Erythroblast (primary cell): ENCODE measurements at regions not wholly inside any gene's neighbourhood (a gene's known extent, or its start where the extent isn't known, plus 50 kb on each side); places are given as distances from the start of the nearest gene placed in this dataset.

Source experiments
- GATA1 ChIP-seq: IDR thresholded peaks from 2 replicates; pipeline ENCODE4 v1.6.1; 2011; ENCODE audit warnings: low read depth, mild to moderate bottlenecking, control low read depth, low read length, moderate library complexity
- POLR2A ChIP-seq: IDR thresholded peaks from 2 replicates; pipeline ENCODE4 v1.6.1; 2011; ENCODE audit warnings: mild to moderate bottlenecking, low read length

GRCh38 chr7:8356071-8356470, 77.3 kb upstream of the NXPH1 start:
- no peak for TF ChIP-seq POLR2A
- TF ChIP-seq GATA1, result no peak
